Activated CD4-positive, CD25-positive, alpha-beta regulatory T cell treated with anti-CD3 and anti-CD28 coated beads, Interleukin-2, amount 50 U/mL, for 16 hours (primary cell): ENCODE measurements at regions not wholly inside any gene's neighbourhood (a gene's known extent, or its start where the extent isn't known, plus 50 kb on each side); places are given as distances from the start of the nearest gene placed in this dataset.

Experiments
- DNase-seq: peaks from one replicate; pipeline ENCODE4 v3.0.0-alpha.2; 2020; ENCODE audit warnings: low read depth, low spot score

- DNase-seq, result no peak
Measured at GRCh38 chr16:51394421-51394820, 243.4 kb upstream of the SALL1 start.

- DNase-seq, result no peak
Measured at GRCh38 chr16:51393381-51394005, 242.4 kb upstream of the SALL1 start.

DNA sequence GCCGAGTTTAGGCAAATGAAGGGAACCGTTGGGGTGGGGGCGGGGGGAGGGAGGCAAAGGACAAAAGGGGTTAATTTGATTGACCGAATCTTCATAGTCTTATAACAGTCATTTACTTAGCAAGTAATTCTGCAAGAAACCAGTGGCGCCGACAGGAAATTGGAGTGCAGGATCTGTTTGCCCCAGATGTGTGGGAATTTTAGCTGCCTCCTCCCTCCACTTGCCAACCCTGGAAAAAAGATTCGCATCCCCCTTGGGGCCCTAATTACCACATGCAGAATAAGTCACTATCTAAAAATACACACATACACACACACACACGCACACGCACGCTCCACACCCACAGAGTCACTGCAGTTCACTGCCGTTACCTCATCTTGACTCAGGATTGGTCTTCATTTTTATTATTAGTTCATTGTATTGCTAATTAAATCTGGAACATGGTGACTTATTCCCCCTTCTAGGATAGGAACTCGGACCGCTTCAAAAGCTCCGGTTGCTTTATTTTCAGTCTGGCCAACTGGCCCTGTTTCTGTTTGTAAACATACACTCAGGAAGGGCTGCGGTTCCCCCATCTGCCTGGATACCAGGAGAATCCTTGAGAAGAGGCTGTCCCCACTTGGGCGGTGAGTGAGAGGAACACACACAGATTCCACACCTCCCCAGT is 241.6 kb upstream of the SALL1 start:
- DNase-seq, result no peak

DNA sequence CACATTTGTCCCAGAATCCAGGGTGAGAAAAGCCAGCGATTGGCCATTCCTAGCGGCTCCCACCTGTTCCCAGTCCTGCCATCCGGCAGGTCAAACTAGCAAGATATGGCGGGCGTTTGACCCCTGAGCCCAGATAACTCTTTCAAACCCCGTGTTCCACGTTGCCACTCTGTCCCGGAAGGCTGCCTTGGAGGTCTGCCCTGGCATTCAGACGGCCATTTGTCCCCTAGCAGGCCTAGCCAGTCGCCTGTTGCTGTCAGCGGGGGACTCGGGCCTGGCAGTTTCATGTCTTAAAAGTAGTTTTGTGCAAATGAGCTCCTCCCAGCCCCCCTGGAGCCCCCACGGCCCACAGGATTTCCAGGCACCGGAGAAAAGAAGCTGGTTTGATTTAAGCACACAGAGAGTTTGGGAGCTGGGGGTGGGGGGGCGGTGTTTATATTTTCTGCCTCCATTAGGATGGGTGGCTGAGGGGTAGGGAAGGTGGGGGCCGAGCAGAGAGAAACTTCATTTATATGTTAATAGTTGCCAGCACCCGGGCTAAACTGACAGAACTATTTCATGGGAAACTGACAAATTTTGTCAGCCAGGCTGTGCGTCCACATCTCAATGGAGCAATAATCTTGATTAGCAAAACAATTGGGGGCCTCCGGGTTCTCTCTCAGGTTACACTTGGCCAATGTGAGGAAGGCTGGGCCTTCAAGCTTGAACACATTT is 240.9 kb upstream of the SALL1 start:
- DNase-seq, result no peak

- no peak for DNase-seq
Measured at GRCh38 chr16:51390877-51391276, 239.8 kb upstream of the SALL1 start.

GRCh38 chr16:51389881-51390280 is 238.8 kb upstream of the SALL1 start:
- DNase-seq, result no peak

GRCh38 chr16:51388516-51388951 is 237.5 kb upstream of the SALL1 start:
- no peak for DNase-seq

- no peak for DNase-seq
Measured at GRCh38 chr16:51383909-51384308, 232.8 kb upstream of the SALL1 start.

DNA sequence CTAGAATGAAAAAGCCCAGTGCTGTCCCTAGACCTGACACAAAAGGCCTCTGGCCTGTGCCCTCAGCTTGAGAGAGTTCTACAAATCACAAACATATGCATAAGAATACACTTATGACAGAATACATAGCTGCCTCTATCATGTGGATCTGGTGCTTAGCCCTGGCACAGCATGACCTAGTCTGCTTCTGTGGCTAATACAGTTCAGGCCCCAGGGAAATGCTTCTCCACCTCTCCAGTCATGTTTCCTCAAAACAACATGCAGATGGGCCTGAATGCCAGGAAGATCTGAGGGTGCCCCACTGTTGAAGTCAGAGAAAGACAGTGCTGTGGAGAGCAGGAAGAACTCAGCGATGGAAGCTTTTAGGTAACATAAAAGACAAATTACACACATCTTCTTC is 231.9 kb upstream of the SALL1 start:
- no peak for DNase-seq

- DNase-seq, result no peak
Measured at GRCh38 chr16:51382211-51382610, 231.1 kb upstream of the SALL1 start.

DNA sequence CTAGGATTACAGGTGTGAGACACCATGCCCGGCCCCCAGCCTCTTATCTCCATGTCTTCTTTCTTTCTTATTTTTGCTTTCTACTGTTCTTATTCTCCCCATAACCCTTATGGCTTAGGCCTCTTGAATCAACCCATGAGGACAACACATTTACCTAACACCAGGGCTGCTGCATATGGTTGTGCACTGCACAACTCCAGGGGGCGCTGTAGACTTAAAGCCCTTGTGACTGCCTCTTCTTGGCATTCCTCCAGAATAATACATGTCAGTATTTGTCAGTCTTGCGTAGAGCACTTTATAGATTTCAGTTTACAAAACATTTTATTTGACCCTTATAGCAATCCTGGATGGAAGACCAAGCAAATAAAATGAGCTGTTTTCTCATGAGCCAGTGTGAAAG is 225.0 kb upstream of the SALL1 start:
- DNase-seq, result no peak

GRCh38 chr16:51374790-51375189 is 223.7 kb upstream of the SALL1 start:
- DNase-seq, result no peak

DNA sequence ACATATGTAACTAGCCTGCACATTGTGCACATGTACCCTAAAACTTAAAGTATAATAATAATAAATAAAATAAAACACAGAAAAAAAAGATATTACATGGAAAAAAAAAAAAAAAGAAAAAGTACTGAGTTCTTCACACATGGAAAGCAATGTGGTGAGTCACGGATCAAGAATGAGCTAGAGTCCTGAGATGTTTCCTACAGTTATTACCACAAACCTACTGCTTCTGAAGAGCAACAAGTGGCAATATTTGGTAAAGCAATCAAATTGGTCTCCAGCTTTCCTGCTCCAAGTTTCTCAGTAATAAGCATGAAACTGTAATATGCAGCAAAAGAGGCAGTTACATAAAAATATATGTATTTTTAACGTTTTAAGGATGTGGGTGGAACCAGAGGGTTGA is 223.3 kb upstream of the SALL1 start:
- DNase-seq, result no peak

GRCh38 chr16:51365715-51366114 is 214.6 kb upstream of the SALL1 start:
- no peak for DNase-seq

DNA sequence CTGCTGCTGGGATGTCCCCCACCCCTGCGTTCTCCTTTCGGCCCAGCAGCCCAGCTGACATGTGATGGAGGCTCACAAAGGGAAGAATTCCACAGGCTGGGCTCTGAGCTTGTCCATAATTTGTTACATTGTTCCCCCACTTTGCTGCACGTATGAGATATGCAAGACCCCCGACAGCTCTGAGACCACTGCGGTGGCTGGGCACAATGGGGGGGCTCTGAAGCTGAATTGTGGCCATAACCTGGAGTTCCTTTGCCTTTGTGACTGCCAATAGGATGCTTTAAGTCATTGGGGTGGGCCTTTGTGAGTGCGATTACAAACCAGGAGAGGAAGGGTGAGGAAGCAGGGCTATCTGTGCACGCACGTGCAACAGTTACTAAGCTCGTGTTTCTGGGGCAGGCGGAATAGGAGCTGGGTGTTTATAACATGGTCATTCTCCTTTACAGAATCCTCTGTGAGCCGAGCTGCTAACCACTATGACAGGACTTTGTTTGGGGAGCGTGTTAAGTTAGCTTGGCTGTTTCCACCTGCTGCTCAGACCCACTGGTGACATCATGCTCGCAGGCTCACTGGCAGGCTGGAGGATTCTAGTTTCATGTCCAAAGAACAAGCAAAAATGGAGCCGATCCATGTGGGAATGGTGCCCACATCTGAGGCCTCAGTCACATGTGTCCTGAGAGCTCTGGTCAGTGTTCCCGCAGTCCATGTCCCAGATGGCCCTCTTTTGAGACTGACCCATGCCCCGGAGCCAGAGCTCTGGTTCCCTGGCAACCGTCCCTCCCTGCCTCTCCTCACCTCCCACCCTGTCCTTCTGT is 208.3 kb upstream of the SALL1 start:
- no peak for DNase-seq

GRCh38 chr16:51357839-51358238 is 206.8 kb upstream of the SALL1 start:
- DNase-seq, result no peak

GRCh38 chr16:51355875-51356274 is 204.8 kb upstream of the SALL1 start:
- DNase-seq, result no peak

DNA sequence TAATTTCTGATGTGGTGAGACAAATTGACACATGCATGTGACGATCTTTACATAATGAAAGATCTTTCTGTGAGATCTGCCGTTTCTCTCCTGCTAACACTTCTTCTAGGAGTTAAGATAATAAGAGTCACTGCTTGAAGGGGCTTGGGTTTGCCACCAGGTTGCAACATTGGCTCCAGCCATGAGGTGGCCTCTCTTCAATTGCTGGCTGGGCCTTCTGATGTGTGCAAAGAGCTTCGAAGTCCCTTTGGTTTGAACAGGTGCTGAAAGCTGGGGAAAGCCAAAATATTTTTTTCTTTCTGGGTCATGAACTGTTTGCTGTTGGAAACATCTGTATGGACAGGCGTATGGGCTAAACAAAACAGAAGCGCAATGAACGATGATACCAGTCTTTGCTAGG is 204.1 kb upstream of the SALL1 start:
- no peak for DNase-seq

DNA sequence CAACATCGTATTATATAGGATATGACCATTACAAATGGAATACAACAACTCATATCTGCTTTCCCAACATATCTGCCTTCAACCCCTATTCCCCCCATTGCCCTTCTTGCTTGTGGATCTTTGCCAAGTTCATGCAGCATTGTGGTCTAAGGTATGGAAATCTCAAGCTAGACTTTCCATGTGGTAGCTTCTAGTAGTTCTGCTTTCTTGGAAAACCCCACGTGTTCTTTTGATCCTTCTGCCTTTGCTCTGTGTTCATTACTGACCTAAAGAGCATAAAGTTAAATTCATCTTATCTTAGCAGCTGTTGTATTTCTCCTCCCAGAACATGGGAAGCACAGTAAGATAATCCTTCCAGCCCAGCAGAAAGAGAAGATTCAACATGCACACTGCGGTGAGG is 202.0 kb upstream of the SALL1 start:
- no peak for DNase-seq

DNA sequence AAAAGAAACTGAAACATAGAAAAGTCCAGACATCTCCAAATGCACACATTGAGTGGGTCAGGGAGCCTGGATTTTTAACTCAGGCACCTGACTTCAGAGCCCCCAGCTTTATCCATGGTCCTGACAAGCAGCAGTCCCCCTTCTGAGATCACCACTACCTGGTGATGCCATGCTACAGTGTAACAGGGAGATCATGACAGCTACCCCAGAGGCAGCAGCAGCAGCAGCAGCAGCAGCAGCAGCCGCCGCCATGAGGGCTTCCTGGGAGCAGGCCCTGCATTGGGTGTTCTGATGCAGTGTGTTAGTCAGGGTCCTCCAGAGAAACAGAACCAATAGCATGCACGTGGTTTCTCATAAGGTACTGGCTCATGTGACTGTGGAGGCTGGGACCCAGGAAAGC is 198.6 kb upstream of the SALL1 start:
- no peak for DNase-seq

DNA sequence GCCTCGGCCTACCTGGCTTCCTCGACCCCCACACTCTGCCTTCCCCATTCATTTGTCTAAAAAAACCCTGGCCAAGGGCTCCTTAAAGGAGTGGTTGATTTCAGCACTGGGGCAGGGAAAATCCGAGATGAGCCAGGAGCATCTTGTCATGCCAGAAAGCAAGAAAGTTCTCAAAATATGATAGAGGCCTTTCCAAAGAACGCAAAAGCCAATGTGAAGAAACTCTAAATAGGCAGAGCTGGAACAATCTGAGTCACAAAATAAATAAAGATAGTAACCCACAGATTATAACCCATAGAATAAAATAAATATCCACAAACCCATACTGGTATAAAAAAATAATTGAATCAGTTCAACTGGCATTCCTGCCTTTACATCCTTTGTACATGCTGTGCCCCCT is 192.3 kb upstream of the SALL1 start:
- no peak for DNase-seq

DNA sequence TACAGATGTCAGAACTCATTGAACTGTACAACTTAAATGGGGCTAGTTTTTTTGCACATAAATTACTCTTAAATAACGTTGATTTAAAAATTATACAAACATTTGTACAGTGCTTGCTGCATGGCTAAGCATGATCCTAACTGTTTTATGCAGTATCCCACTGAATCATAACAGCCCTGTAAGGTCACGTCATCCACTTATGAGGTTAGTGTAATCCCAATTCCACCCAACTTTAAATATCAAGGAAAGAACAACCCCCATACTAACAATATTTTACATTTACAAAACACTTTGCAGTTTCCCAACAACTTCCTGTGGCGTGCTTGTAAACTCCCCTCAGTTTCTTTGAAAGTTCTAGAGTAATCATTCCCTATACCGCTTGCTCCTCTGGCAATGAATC is 190.1 kb upstream of the SALL1 start:
- DNase-seq, result no peak
